HepG2 (cell line): ENCODE measurements at regions not wholly inside any gene's neighbourhood (a gene's known extent, or its start where the extent isn't known, plus 50 kb on each side); places are given as distances from the start of the nearest gene placed in this dataset.

Experiments
- ATAC-seq: fragments of 200-7000 bp; cut with Tn5 transposase; 3 replicates; pipeline ENCODE4 v1.9.1; 2020; ENCODE audit warnings: mild to moderate bottlenecking, moderate library complexity
- BruUV-seq: library from RNA; stranded (reverse); fragments of 400-500 nt; replicated peaks from 2 replicates; lab custom pipeline; 2021; lab: Mats Ljungman, UMichigan
- CTCF ChIA-PET: fragments of 300-600 bp; formaldehyde crosslinking; extraction: SDS; loops from one replicate; lab custom pipeline; 2021; ENCODE audit warnings: low total read pairs, inconsistent platforms, low intra/inter-chr PET ratio; lab: Yijun Ruan, JAX
- POLR2A ChIA-PET: fragments of 350-600 bp; sonication (Branson Sonifier 250); formaldehyde crosslinking; loops from one replicate; lab custom pipeline; 2020; ENCODE audit warnings: antibody characterized with exemption, inconsistent platforms; lab: Yijun Ruan, JAX
- DNase-seq: peaks from one replicate; pipeline ENCODE4 v3.0.0-alpha.2; 2015; ENCODE audit warnings: low spot score
- FAIRE-seq: peaks from 3 replicates; lab custom pipeline; 2011; peaks lifted over from hg19 to GRCh38; lab: Jason Lieb, UNC
- H2AFZ ChIP-seq: one replicate; pipeline ENCODE4 v1.6.1; 2011; ENCODE audit warnings: low read length, inconsistent platforms
- H3K27ac ChIP-seq: fragments of 300-600 bp; 3 replicates; pipeline ENCODE4 v1.8.0; 2011; ENCODE audit warnings: mixed run types, mild to moderate bottlenecking, mixed read lengths, low read length, inconsistent platforms; ENCODE audit not compliant: insufficient read depth; ENCODE audit errors: extremely low read length
- H3K27me3 ChIP-seq, 2 experiments: fragments of 200-600 bp in 1 of 2; 2 replicates in 1 of 2; 3 replicates in 1 of 2; pipeline versions ENCODE4 v1.6.0 to v1.8.0; 2011; ENCODE audit warnings: low read length in 2 of 2, mild to moderate bottlenecking in 2 of 2, moderate library complexity in 2 of 2, inconsistent platforms in 1 of 2; ENCODE audit not compliant: insufficient read depth in 2 of 2, control insufficient read depth in 1 of 2
- H3K36me3 ChIP-seq, 2 experiments: fragments of 200-600 bp in 1 of 2; replicated peaks in 1 of 2; 2 replicates in 1 of 2; 3 replicates in 1 of 2; pipeline versions ENCODE4 v1.5.1 to v1.8.0; 2011; ENCODE audit warnings: low read length in 2 of 2, inconsistent platforms in 1 of 2; ENCODE audit not compliant: insufficient read depth in 2 of 2, control insufficient read depth in 1 of 2
- H3K4me1 ChIP-seq: 2 replicates; pipeline ENCODE4 v1.5.1; 2012; ENCODE audit warnings: low read length, inconsistent platforms; ENCODE audit not compliant: insufficient read depth
- H3K4me2 ChIP-seq: 2 replicates; pipeline ENCODE4 v1.6.0; 2011; ENCODE audit warnings: low read depth, low read length, inconsistent platforms
- H3K4me3 ChIP-seq, 3 experiments: fragments of 200-600 bp in 1 of 3; sonication (generic), shearing (Covaris generic) in 1 of 3; replicated peaks in 1 of 3; 2 replicates each; pipeline ENCODE4 v1.5.1; 2011 to 2016; ENCODE audit warnings: low read length in 3 of 3, inconsistent platforms in 2 of 3, low read depth in 2 of 3, mild to moderate bottlenecking in 2 of 3, control low read depth in 1 of 3, mixed read lengths in 1 of 3; ENCODE audit not compliant: insufficient read depth in 1 of 3
- H3K79me2 ChIP-seq: one replicate; pipeline ENCODE4 v1.6.1; 2011; ENCODE audit warnings: low read length, inconsistent platforms; ENCODE audit not compliant: insufficient read depth
- H3K9ac ChIP-seq: 2 replicates; pipeline ENCODE4 v1.6.0; 2011; ENCODE audit warnings: mild to moderate bottlenecking, low read depth, low read length, inconsistent platforms; ENCODE audit not compliant: insufficient read depth
- H3K9me3 ChIP-seq: 2 replicates; pipeline ENCODE4 v1.5.1; 2012; ENCODE audit warnings: mild to moderate bottlenecking, low read length
- H4K20me1 ChIP-seq: 2 replicates; pipeline ENCODE4 v1.6.0; 2011; ENCODE audit warnings: inconsistent platforms, mild to moderate bottlenecking, low read length, moderate library complexity; ENCODE audit not compliant: insufficient read depth
- ARNT2 ChIP-seq: sonication (generic); formaldehyde crosslinking; IDR thresholded peaks from 2 replicates; pipeline ENCODE4 v1.8.0; 2022; ENCODE audit warnings: mild to moderate bottlenecking, low read depth, missing genetic modification reagents, moderate library complexity
- CBFB ChIP-seq: sonication (generic); formaldehyde crosslinking; IDR thresholded peaks from 2 replicates; pipeline ENCODE4 v1.4.0; 2020; ENCODE audit warnings: missing genetic modification reagents
- ELF1 ChIP-seq: sonication (generic); formaldehyde crosslinking; IDR thresholded peaks from 2 replicates; pipeline ENCODE4 v1.4.0; 2020; ENCODE audit warnings: missing genetic modification reagents
- HES4 ChIP-seq: sonication (generic); formaldehyde crosslinking; IDR thresholded peaks from 2 replicates; pipeline ENCODE4 v1.9.0; 2021; ENCODE audit warnings: mild to moderate bottlenecking, missing genetic modification reagents, borderline replicate concordance
- JARID2 ChIP-seq: sonication (generic); formaldehyde crosslinking; IDR thresholded peaks from 2 replicates; pipeline ENCODE4 v1.8.1; 2023; ENCODE audit warnings: missing genetic modification reagents, inconsistent platforms; ENCODE audit not compliant: insufficient replicate concordance
- KAT2B ChIP-seq: fragments of 150-350 bp; IDR thresholded peaks from 2 replicates; pipeline ENCODE4 v1.6.1; 2014; ENCODE audit warnings: low read depth, low read length, borderline replicate concordance
- MBD4 ChIP-seq: IDR thresholded peaks from 2 replicates; pipeline ENCODE4 v1.6.1; 2012; ENCODE audit warnings: low read length, inconsistent platforms, borderline replicate concordance
- RARA ChIP-seq: IDR thresholded peaks from 2 replicates; pipeline ENCODE4 v1.6.1; 2016; ENCODE audit warnings: missing genetic modification reagents, missing compliant biosample characterization
- ZFP36L1 ChIP-seq: sonication (generic); formaldehyde crosslinking; IDR thresholded peaks from 2 replicates; pipeline ENCODE4 v1.8.0; 2022; ENCODE audit warnings: mild to moderate bottlenecking, missing genetic modification reagents, moderate library complexity
- ZNF180 ChIP-seq: sonication (generic); formaldehyde crosslinking; IDR thresholded peaks from 2 replicates; pipeline ENCODE4 v1.4.0; 2020; ENCODE audit warnings: low read depth, missing genetic modification reagents, borderline replicate concordance
- ZNF329 ChIP-seq: sonication (generic); formaldehyde crosslinking; IDR thresholded peaks from 2 replicates; pipeline ENCODE4 v1.9.0; 2021; ENCODE audit warnings: low read depth, mild to moderate bottlenecking, missing genetic modification reagents
- ZNF382 ChIP-seq: sonication (generic); formaldehyde crosslinking; IDR thresholded peaks from 2 replicates; pipeline ENCODE4 v1.5.0; 2020; ENCODE audit warnings: missing genetic modification reagents, mild to moderate bottlenecking, borderline replicate concordance
- ZNF660 ChIP-seq: sonication (generic); formaldehyde crosslinking; IDR thresholded peaks from 2 replicates; pipeline ENCODE4 v1.5.1; 2020; ENCODE audit warnings: mild to moderate bottlenecking, low read depth, missing genetic modification reagents, borderline replicate concordance
- ZNF782 ChIP-seq: sonication (generic); formaldehyde crosslinking; IDR thresholded peaks from 2 replicates; pipeline ENCODE4 v1.4.0; 2020; ENCODE audit warnings: missing genetic modification reagents, mild to moderate bottlenecking, borderline replicate concordance
- ZNF839 ChIP-seq: sonication (generic); formaldehyde crosslinking; IDR thresholded peaks from 2 replicates; pipeline ENCODE4 v1.4.0; 2020; ENCODE audit warnings: missing genetic modification reagents, mild to moderate bottlenecking, borderline replicate concordance
- ZNF850 ChIP-seq: sonication (generic); formaldehyde crosslinking; conservative IDR thresholded peaks from 2 replicates; pipeline ENCODE4 v1.9.0; 2021; ENCODE audit warnings: mild to moderate bottlenecking, missing genetic modification reagents
- ZNF879 ChIP-seq: sonication (generic); formaldehyde crosslinking; IDR thresholded peaks from 2 replicates; pipeline ENCODE4 v1.8.1; 2023; ENCODE audit warnings: missing genetic modification reagents
- WGBS: methylation state at CpG from one replicate; pipeline ENCODE4 v1.1.6; 2017; ENCODE audit warnings: low lambda C conversion rate; 5-methylcytosine and 5-hydroxymethylcytosine counted together
- in situ Hi-C: cut with HindIII; loops from 2 replicates; pipeline ENCODE4 v1.10.0; 2017; ENCODE audit warnings: low pct_unique_long_range_greater_than_20kb; ENCODE audit not compliant: extremely low pct_ligation_motif_present
- intact Hi-C: fragments of 100-400 bp; cut with micrococcal nuclease; formaldehyde crosslinking; loops from one replicate; pipeline ENCODE4 v1.10.0; 2022; ENCODE audit not compliant: unreplicated experiment
- TF ChIP-seq, protein P1 (sequence below): sonication (generic); formaldehyde crosslinking; IDR thresholded peaks from 2 replicates; pipeline ENCODE4 v1.5.0; 2020; ENCODE audit warnings: missing genetic modification reagents, mild to moderate bottlenecking, borderline replicate concordance
- TF ChIP-seq, protein P2 (sequence below): sonication (generic); formaldehyde crosslinking; conservative IDR thresholded peaks from 2 replicates; pipeline ENCODE4 v1.8.0; 2022; ENCODE audit warnings: low read depth, missing genetic modification reagents

DNA sequence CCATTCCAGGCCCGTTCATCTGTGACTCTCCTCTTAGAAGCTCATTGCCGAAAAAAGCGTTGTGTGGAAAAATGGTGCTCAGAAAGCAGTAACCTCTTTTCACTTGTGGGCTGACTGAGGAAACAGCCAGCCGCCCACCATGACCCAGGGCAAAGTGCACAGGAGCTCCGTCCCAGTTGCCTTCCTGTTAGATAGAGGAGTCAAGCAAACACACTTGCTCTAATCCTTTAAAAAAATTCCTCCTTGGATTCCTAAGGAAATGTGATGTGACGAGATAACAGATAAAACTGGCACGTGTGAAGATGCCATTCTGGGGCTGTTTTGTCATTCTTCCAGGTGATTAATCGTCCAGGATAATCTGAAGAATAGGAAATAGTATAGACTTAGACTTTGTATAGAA lies 396.8 kb upstream of the DDHD1 start:
- BruUV-seq: no TSS peak
- Histone ChIP-seq H3K4me1 (no peaks in the 10 kb centered on the region), H3K9me3 (no peaks in the 10 kb centered on the region), H3K4me3 (no peak overlapping the region), H2AFZ (no peak overlapping the region), H3K36me3 (no peaks in the 10 kb centered on the region), H3K27ac (no peak overlapping the region), H3K4me2 (no peak overlapping the region), H3K27me3 (no peaks in the 10 kb centered on the region), H3K79me2 (no peaks in the 10 kb centered on the region), H3K9ac (no peak overlapping the region), H4K20me1 (no peaks in the 10 kb centered on the region)
- in situ Hi-C loops: no loop called here
- TF ChIP-seq JARID2 (CRISPR knock-in tag) (no peak), ZNF879 (CRISPR knock-in tag) (no peak), MBD4 (no peak), ZNF329 (CRISPR knock-in tag) (no peak), ARNT2 (CRISPR knock-in tag) (no peak), ZFP36L1 (CRISPR knock-in tag) (no peak)
- TF ChIP-seq, protein P1, sequence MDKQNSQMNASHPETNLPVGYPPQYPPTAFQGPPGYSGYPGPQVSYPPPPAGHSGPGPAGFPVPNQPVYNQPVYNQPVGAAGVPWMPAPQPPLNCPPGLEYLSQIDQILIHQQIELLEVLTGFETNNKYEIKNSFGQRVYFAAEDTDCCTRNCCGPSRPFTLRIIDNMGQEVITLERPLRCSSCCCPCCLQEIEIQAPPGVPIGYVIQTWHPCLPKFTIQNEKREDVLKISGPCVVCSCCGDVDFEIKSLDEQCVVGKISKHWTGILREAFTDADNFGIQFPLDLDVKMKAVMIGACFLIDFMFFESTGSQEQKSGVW (CRISPR knock-in tag): no peak
- ChIA-PET CTCF (no interaction called here), POLR2A (no interaction called here)
- DNase-seq (no peak), FAIRE-seq (no peak), ATAC-seq (no peak)
- 57% methylated on average over 8 of the region's 8 CpGs for WGBS
- intact Hi-C loops: no loop called here

DNA sequence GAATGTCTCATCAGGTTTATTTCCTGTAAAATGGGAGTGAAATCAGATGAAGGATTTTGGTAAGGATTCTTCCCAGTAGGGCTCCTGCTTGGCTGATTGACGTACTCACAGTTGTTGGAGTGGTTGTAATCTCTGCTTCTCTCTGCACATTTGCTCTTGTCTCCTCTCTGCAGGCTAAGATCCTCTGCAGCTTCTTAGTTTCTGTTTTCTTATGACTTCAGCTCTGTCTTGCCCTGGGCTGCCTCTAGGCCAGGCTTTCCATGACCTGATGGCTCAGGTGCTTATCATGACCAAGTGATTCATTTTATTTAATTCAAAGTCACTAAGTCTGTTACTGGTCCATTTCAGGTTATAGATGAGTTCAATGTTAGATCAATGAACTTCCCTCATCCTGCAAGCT lies 394.5 kb upstream of the DDHD1 start:
- ATAC-seq (no peak), DNase-seq (no peak), FAIRE-seq (no peak)
- no peak overlapping the region for H3K4me3 ChIP-seq
- in situ Hi-C loops (no loop called here), intact Hi-C loops (no loop called here)
- no TSS peak for BruUV-seq
- H3K9me3 ChIP-seq: no peaks in the 10 kb centered on the region
- H3K79me2 ChIP-seq: no peaks in the 10 kb centered on the region
- no peak overlapping the region for H3K4me2 ChIP-seq
- peaks cover 4% of the 10 kb centered on the region for H3K4me1 ChIP-seq
- no peak overlapping the region for H2AFZ ChIP-seq
- H3K27ac ChIP-seq: no peak overlapping the region
- TF ChIP-seq ELF1 (CRISPR knock-in tag) (no peak), ZNF382 (CRISPR knock-in tag) (no peak), CBFB (CRISPR knock-in tag) (no peak), ZNF850 (CRISPR knock-in tag) (no peak), HES4 (CRISPR knock-in tag) (no peak), ZNF782 (CRISPR knock-in tag) (no peak), RARA (no peak), ZNF660 (CRISPR knock-in tag) (no peak), ZNF180 (CRISPR knock-in tag) (no peak), KAT2B (no peak), ZNF839 (CRISPR knock-in tag) (no peak)
- TF ChIP-seq, protein P2, sequence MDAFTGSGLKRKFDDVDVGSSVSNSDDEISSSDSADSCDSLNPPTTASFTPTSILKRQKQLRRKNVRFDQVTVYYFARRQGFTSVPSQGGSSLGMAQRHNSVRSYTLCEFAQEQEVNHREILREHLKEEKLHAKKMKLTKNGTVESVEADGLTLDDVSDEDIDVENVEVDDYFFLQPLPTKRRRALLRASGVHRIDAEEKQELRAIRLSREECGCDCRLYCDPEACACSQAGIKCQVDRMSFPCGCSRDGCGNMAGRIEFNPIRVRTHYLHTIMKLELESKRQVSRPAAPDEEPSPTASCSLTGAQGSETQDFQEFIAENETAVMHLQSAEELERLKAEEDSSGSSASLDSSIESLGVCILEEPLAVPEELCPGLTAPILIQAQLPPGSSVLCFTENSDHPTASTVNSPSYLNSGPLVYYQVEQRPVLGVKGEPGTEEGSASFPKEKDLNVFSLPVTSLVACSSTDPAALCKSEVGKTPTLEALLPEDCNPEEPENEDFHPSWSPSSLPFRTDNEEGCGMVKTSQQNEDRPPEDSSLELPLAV (CRISPR knock-in tag): no peak
- no peaks in the 10 kb centered on the region for H3K36me3 ChIP-seq
- no peaks in the 10 kb centered on the region for H4K20me1 ChIP-seq
- 27% methylated on average over 1 of the region's 1 CpG for WGBS
- no peak overlapping the region for H3K9ac ChIP-seq
- H3K27me3 ChIP-seq: no peaks in the 10 kb centered on the region
- ChIA-PET CTCF (no interaction called here), POLR2A (no interaction called here)
